ENCODE measurements at regions not wholly inside any gene's neighbourhood (a gene's known extent, or its start where the extent isn't known, plus 50 kb on each side); places are given as distances from the start of the nearest gene placed in this dataset.

- no peak overlapping the region for H3K27ac ChIP-seq (ENCODE audit: low read depth, low read length)
- no peaks in the 10 kb centered on the region for H3K4me1 ChIP-seq (ENCODE audit: control insufficient read depth in 1 of 2, insufficient read depth in 2 of 2, low read length in 2 of 2)
- no peaks in the 10 kb centered on the region for H3K36me3 ChIP-seq (ENCODE audit: control insufficient read depth in 1 of 2, insufficient read depth in 2 of 2, low read length in 2 of 2)
- no peaks in the 10 kb centered on the region for H3K27me3 ChIP-seq (ENCODE audit: control insufficient read depth in 1 of 2, insufficient read depth in 2 of 2, low read length in 2 of 2)
- H3K9me3 ChIP-seq (ENCODE audit: control insufficient read depth in 1 of 2, low read length in 2 of 2): no peaks in the 10 kb centered on the region
- H3K9ac ChIP-seq (ENCODE audit: low read depth in 1 of 2, low read length in 2 of 2): no peak overlapping the region
- H3K4me3 ChIP-seq (ENCODE audit: low read depth in 1 of 2, low read length in 2 of 2): no peak overlapping the region
Observed at GRCh38 chr9:81416476-81417298, 272.7 kb downstream of the TLE1 start.

GRCh38 chr9:81414836-81415235 lies 274.5 kb downstream of the TLE1 start:
- H3K36me3 ChIP-seq (ENCODE audit: control insufficient read depth in 1 of 2, insufficient read depth in 2 of 2, low read length in 2 of 2): no peaks in the 10 kb centered on the region
- no peaks in the 10 kb centered on the region for H3K9me3 ChIP-seq (ENCODE audit: control insufficient read depth in 1 of 2, low read length in 2 of 2)
- no peak overlapping the region for H3K4me3 ChIP-seq (ENCODE audit: low read depth in 1 of 2, low read length in 2 of 2)
- H3K4me1 ChIP-seq (ENCODE audit: control insufficient read depth in 1 of 2, insufficient read depth in 2 of 2, low read length in 2 of 2): no peaks in the 10 kb centered on the region
- H3K9ac ChIP-seq (ENCODE audit: low read depth in 1 of 2, low read length in 2 of 2): no peak overlapping the region
- no peaks in the 10 kb centered on the region for H3K27me3 ChIP-seq (ENCODE audit: control insufficient read depth in 1 of 2, insufficient read depth in 2 of 2, low read length in 2 of 2)
- no peak overlapping the region for H3K27ac ChIP-seq (ENCODE audit: low read depth, low read length)

GRCh38 chr9:81411961-81412360 lies 277.4 kb downstream of the TLE1 start:
- Histone ChIP-seq H3K4me3 (ENCODE audit: low read depth in 1 of 2, low read length in 2 of 2) (no peak overlapping the region), H3K27me3 (ENCODE audit: control insufficient read depth in 1 of 2, insufficient read depth in 2 of 2, low read length in 2 of 2) (no peaks in the 10 kb centered on the region), H3K4me1 (ENCODE audit: control insufficient read depth in 1 of 2, insufficient read depth in 2 of 2, low read length in 2 of 2) (no peaks in the 10 kb centered on the region), H3K27ac (ENCODE audit: low read depth, low read length) (no peak overlapping the region), H3K9me3 (ENCODE audit: control insufficient read depth in 1 of 2, low read length in 2 of 2) (no peaks in the 10 kb centered on the region), H3K36me3 (ENCODE audit: control insufficient read depth in 1 of 2, insufficient read depth in 2 of 2, low read length in 2 of 2) (no peaks in the 10 kb centered on the region), H3K9ac (ENCODE audit: low read depth in 1 of 2, low read length in 2 of 2) (no peak overlapping the region)

- no peaks in the 10 kb centered on the region for H3K27me3 ChIP-seq (ENCODE audit: control insufficient read depth in 1 of 2, insufficient read depth in 2 of 2, low read length in 2 of 2)
- no peaks in the 10 kb centered on the region for H3K36me3 ChIP-seq (ENCODE audit: control insufficient read depth in 1 of 2, insufficient read depth in 2 of 2, low read length in 2 of 2)
- no peaks in the 10 kb centered on the region for H3K4me1 ChIP-seq (ENCODE audit: control insufficient read depth in 1 of 2, insufficient read depth in 2 of 2, low read length in 2 of 2)
- H3K9ac ChIP-seq (ENCODE audit: low read depth in 1 of 2, low read length in 2 of 2): no peak overlapping the region
- H3K4me3 ChIP-seq (ENCODE audit: low read depth in 1 of 2, low read length in 2 of 2): no peak overlapping the region
- H3K27ac ChIP-seq (ENCODE audit: low read depth, low read length): no peak overlapping the region
- no peaks in the 10 kb centered on the region for H3K9me3 ChIP-seq (ENCODE audit: control insufficient read depth in 1 of 2, low read length in 2 of 2)
Observed at GRCh38 chr9:81410201-81410600, 279.1 kb downstream of the TLE1 start.

GRCh38 chr9:81408951-81409350 lies 280.4 kb downstream of the TLE1 start:
- Histone ChIP-seq H3K9me3 (ENCODE audit: control insufficient read depth in 1 of 2, low read length in 2 of 2) (no peaks in the 10 kb centered on the region), H3K27me3 (ENCODE audit: control insufficient read depth in 1 of 2, insufficient read depth in 2 of 2, low read length in 2 of 2) (no peaks in the 10 kb centered on the region)

GRCh38 chr9:81404931-81405598 lies 284.3 kb downstream of the TLE1 start:
- Histone ChIP-seq H3K4me3 (ENCODE audit: low read depth in 1 of 2, low read length in 2 of 2) (no peak overlapping the region), H3K9me3 (ENCODE audit: control insufficient read depth in 1 of 2, low read length in 2 of 2) (no peaks in the 10 kb centered on the region), H3K27me3 (ENCODE audit: control insufficient read depth in 1 of 2, insufficient read depth in 2 of 2, low read length in 2 of 2) (no peaks in the 10 kb centered on the region), H3K9ac (ENCODE audit: low read depth in 1 of 2, low read length in 2 of 2) (no peak overlapping the region), H3K4me1 (ENCODE audit: control insufficient read depth in 1 of 2, insufficient read depth in 2 of 2, low read length in 2 of 2) (no peaks in the 10 kb centered on the region), H3K27ac (ENCODE audit: low read depth, low read length) (no peak overlapping the region), H3K36me3 (ENCODE audit: control insufficient read depth in 1 of 2, insufficient read depth in 2 of 2, low read length in 2 of 2) (no peaks in the 10 kb centered on the region)

More at GRCh38 chr9:81408951-81409350, 280.4 kb downstream of the TLE1 start:
- Histone ChIP-seq H3K9ac (ENCODE audit: low read depth in 1 of 2, low read length in 2 of 2) (no peak overlapping the region), H3K27ac (ENCODE audit: low read depth, low read length) (no peak overlapping the region), H3K4me1 (ENCODE audit: control insufficient read depth in 1 of 2, insufficient read depth in 2 of 2, low read length in 2 of 2) (no peaks in the 10 kb centered on the region), H3K36me3 (ENCODE audit: control insufficient read depth in 1 of 2, insufficient read depth in 2 of 2, low read length in 2 of 2) (no peaks in the 10 kb centered on the region), H3K4me3 (ENCODE audit: low read depth in 1 of 2, low read length in 2 of 2) (no peak overlapping the region)

- H3K27me3 ChIP-seq (ENCODE audit: control insufficient read depth in 1 of 2, insufficient read depth in 2 of 2, low read length in 2 of 2): no peaks in the 10 kb centered on the region
- peaks cover 0 to 4% of the 10 kb centered on the region in 2 donors for H3K4me1 ChIP-seq (ENCODE audit: control insufficient read depth in 1 of 2, insufficient read depth in 2 of 2, low read length in 2 of 2)
- H3K27ac ChIP-seq (ENCODE audit: low read depth, low read length): no peak overlapping the region
- H3K9ac ChIP-seq (ENCODE audit: low read depth in 1 of 2, low read length in 2 of 2): no peak overlapping the region
- no peaks in the 10 kb centered on the region for H3K36me3 ChIP-seq (ENCODE audit: control insufficient read depth in 1 of 2, insufficient read depth in 2 of 2, low read length in 2 of 2)
- no peaks in the 10 kb centered on the region for H3K9me3 ChIP-seq (ENCODE audit: control insufficient read depth in 1 of 2, low read length in 2 of 2)
- no peak overlapping the region for H3K4me3 ChIP-seq (ENCODE audit: low read depth in 1 of 2, low read length in 2 of 2)
Observed at GRCh38 chr9:81397481-81398381, 291.6 kb downstream of the TLE1 start.

GRCh38 chr9:81396528-81396927 lies 292.8 kb downstream of the TLE1 start:
- H3K9ac ChIP-seq (ENCODE audit: low read depth in 1 of 2, low read length in 2 of 2): no peak overlapping the region
- no peak overlapping the region for H3K27ac ChIP-seq (ENCODE audit: low read depth, low read length)
- H3K27me3 ChIP-seq (ENCODE audit: control insufficient read depth in 1 of 2, insufficient read depth in 2 of 2, low read length in 2 of 2): no peaks in the 10 kb centered on the region
- H3K4me3 ChIP-seq (ENCODE audit: low read depth in 1 of 2, low read length in 2 of 2): no peak overlapping the region
- H3K9me3 ChIP-seq (ENCODE audit: control insufficient read depth in 1 of 2, low read length in 2 of 2): no peaks in the 10 kb centered on the region
- H3K36me3 ChIP-seq (ENCODE audit: control insufficient read depth in 1 of 2, insufficient read depth in 2 of 2, low read length in 2 of 2): no peaks in the 10 kb centered on the region
- H3K4me1 ChIP-seq (ENCODE audit: control insufficient read depth in 1 of 2, insufficient read depth in 2 of 2, low read length in 2 of 2): peaks cover 0 to 4% of the 10 kb centered on the region in 2 donors

- Histone ChIP-seq H3K27me3 (ENCODE audit: control insufficient read depth in 1 of 2, insufficient read depth in 2 of 2, low read length in 2 of 2) (no peaks in the 10 kb centered on the region), H3K9me3 (ENCODE audit: control insufficient read depth in 1 of 2, low read length in 2 of 2) (no peaks in the 10 kb centered on the region), H3K4me1 (ENCODE audit: control insufficient read depth in 1 of 2, insufficient read depth in 2 of 2, low read length in 2 of 2) (peaks cover 0 to 4% of the 10 kb centered on the region in 2 donors), H3K36me3 (ENCODE audit: control insufficient read depth in 1 of 2, insufficient read depth in 2 of 2, low read length in 2 of 2) (no peaks in the 10 kb centered on the region), H3K4me3 (ENCODE audit: low read depth in 1 of 2, low read length in 2 of 2) (no peak overlapping the region), H3K9ac (ENCODE audit: low read depth in 1 of 2, low read length in 2 of 2) (no peak overlapping the region), H3K27ac (ENCODE audit: low read depth, low read length) (no peak overlapping the region)
Observed at GRCh38 chr9:81395676-81396054, 293.7 kb downstream of the TLE1 start.
